G401.6 (cell line): ENCODE measurements at regions not wholly inside any gene's neighbourhood (a gene's known extent, or its start where the extent isn't known, plus 50 kb on each side); places are given as distances from the start of the nearest gene placed in this dataset.

Experiments
- FAIRE-seq: peaks from 2 replicates; lab custom pipeline; 2012; peaks lifted over from hg19 to GRCh38; lab: Jason Lieb, UNC

- FAIRE-seq = no peak
Observed at GRCh38 chr5:4319478-4320128, 724.0 kb downstream of the IRX1 start.

- no peak for FAIRE-seq
Observed at GRCh38 chr5:4330327-4330726, 734.7 kb downstream of the IRX1 start.

GRCh38 chr5:4335078-4335477, 739.4 kb downstream of the IRX1 start:
- FAIRE-seq = no peak

- no peak for FAIRE-seq
Observed at GRCh38 chr5:4337519-4337918, 741.9 kb downstream of the IRX1 start.

GRCh38 chr5:4339949-4340348, 744.3 kb downstream of the IRX1 start:
- FAIRE-seq = no peak

GRCh38 chr5:4345850-4346249, 750.2 kb downstream of the IRX1 start:
- no peak for FAIRE-seq

GRCh38 chr5:4348423-4348822, 752.8 kb downstream of the IRX1 start:
- FAIRE-seq = no peak

GRCh38 chr5:4348919-4349318, 753.3 kb downstream of the IRX1 start:
- FAIRE-seq = no peak

GRCh38 chr5:4356201-4356600, 760.6 kb downstream of the IRX1 start:
- no peak for FAIRE-seq

- FAIRE-seq = no peak
Observed at GRCh38 chr5:4359847-4360246, 764.2 kb downstream of the IRX1 start.

GRCh38 chr5:4361753-4362152, 766.1 kb downstream of the IRX1 start:
- FAIRE-seq = no peak

GRCh38 chr5:4362411-4362810, 766.8 kb downstream of the IRX1 start:
- no peak for FAIRE-seq

GRCh38 chr5:4363045-4363444, 767.4 kb downstream of the IRX1 start:
- FAIRE-seq = no peak

- no peak for FAIRE-seq
Observed at GRCh38 chr5:4366628-4367027, 771.0 kb downstream of the IRX1 start.

GRCh38 chr5:4370218-4370617, 769.9 kb upstream of the ADAMTS16 start:
- no peak for FAIRE-seq

- no peak for FAIRE-seq
Observed at GRCh38 chr5:4372481-4372880, 767.6 kb upstream of the ADAMTS16 start.

- FAIRE-seq = no peak
Observed at GRCh38 chr5:4373051-4373820, 766.9 kb upstream of the ADAMTS16 start.

GRCh38 chr5:4374866-4375265, 765.3 kb upstream of the ADAMTS16 start:
- no peak for FAIRE-seq

- FAIRE-seq = no peak
Observed at GRCh38 chr5:4375640-4376039, 764.5 kb upstream of the ADAMTS16 start.

GRCh38 chr5:4383102-4383501, 757.0 kb upstream of the ADAMTS16 start:
- no peak for FAIRE-seq

- no peak for FAIRE-seq
Observed at GRCh38 chr5:4383518-4384198, 756.5 kb upstream of the ADAMTS16 start.

- no peak for FAIRE-seq
Observed at GRCh38 chr5:4384649-4385048, 755.5 kb upstream of the ADAMTS16 start.

- no peak for FAIRE-seq
Observed at GRCh38 chr5:4386152-4386551, 754.0 kb upstream of the ADAMTS16 start.
